GM18870 (cell line): ENCODE measurements at regions not wholly inside any gene's neighbourhood (a gene's known extent, or its start where the extent isn't known, plus 50 kb on each side); places are given as distances from the start of the nearest gene placed in this dataset.

Source experiments
- ATAC-seq: cut with Tn5 transposase; IDR thresholded peaks from one replicate; pipeline ENCODE4 v1.9.1; 2021; ENCODE audit warnings: moderate library complexity; ENCODE audit not compliant: unreplicated experiment

GRCh38 chr17:71402661-71403141 lies 718.1 kb upstream of the SOX9 start:
- no peak for ATAC-seq

- no peak for ATAC-seq
Measured at GRCh38 chr17:71405101-71405500, 715.7 kb upstream of the SOX9 start.

- ATAC-seq = no peak
Measured at GRCh38 chr17:71407981-71408380, 712.8 kb upstream of the SOX9 start.

- ATAC-seq = no peak
Measured at GRCh38 chr17:71409137-71409536, 711.7 kb upstream of the SOX9 start.

DNA sequence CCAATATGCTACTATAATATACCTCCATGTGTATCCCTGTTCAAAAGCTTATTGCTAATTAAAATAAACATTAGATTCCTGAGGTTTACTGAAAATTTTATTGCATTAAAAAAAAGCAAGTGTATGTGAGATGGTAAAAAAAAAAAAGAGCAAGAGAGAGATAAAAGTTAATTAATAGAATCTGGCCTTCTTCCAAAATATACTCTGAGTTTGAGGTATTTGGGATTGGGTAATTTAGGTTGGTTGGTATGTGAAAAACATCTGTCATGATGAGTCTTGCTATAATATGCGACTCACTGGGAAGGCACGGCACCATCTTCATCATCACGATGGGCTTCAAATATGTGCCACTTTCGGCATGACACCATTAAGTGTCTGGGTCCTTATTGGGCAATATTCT lies 711.1 kb upstream of the SOX9 start:
- ATAC-seq = no peak

DNA sequence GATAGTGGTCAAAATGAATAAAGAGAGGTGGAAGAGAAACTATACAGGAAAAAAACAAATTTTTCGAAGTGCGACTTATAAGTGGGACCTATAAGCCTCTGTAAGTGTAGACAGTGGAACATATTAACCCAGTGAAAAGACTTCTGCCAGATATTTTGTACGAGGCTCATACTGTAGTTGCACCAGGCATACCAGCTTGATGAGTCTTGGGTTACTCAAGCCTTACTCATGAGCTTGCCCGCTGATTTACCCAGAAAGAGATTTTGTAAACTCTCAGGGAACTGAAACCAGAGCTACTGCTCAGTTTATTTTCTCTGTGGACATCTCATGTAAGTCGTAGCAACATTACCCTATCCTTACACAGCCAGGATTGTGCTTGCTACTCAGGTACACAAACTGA lies 708.0 kb upstream of the SOX9 start:
- no peak for ATAC-seq

- ATAC-seq = no peak
Measured at GRCh38 chr17:71413935-71414334, 706.9 kb upstream of the SOX9 start.

- no peak for ATAC-seq
Measured at GRCh38 chr17:71417142-71417541, 703.7 kb upstream of the SOX9 start.

DNA sequence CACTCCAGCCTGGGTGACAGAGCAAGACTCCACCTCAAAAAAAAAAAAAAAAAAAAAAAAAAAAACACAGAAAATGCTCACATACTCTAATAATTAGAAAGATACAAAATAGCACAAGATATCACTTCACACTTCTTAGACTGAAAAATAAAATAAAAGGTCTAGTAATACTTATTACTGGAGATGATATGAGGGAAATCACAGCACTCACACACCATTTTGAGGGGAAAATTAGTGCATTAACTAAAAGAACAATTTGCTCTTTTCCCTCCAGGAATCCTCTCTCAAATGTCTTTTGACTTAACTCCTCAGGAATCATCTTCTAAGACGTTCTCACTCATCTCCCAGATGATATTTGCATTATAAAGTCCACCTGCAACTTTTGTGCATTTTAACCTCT lies 697.9 kb upstream of the SOX9 start:
- no peak for ATAC-seq

GRCh38 chr17:71423871-71424546 lies 696.8 kb upstream of the SOX9 start:
- no peak for ATAC-seq

DNA sequence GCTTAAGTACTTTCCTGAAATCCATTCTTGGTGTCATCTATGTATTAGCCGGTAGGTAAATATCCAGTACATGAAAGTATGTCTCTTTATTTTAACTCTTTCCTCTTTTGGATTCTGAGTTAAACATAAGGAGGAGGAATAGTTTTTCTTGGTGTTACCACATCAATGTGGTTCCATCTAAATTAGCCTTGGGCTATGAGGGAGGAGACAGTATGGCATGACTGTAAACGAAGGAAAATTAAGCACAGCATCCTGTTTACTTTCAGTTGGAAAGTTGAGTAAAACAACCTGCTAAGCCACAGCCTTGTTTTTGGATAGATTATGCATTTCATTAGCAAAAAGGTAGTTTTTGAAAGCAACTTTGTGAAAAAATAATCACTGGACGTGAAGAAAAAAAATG lies 693.0 kb upstream of the SOX9 start:
- ATAC-seq = no peak

DNA sequence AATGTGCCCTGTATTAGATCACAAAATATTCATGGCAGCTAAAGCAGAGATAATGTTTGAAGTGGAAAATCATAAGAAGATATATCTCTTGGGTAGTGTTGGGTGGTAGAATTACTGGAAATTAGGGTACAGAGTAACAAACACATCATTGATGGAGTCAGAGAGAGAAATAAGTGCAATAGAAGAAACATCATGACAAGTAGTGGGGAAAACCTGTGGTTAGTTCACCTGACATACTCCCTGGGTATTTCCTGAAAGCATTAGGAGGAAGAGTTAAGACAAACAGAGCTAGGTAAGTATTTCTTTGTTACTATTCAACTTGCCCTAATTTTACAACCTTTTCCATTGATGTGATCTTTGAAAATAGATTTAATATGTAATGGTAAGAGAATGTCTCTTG lies 691.9 kb upstream of the SOX9 start:
- no peak for ATAC-seq

GRCh38 chr17:71430281-71430680 lies 690.5 kb upstream of the SOX9 start:
- ATAC-seq = no peak

DNA sequence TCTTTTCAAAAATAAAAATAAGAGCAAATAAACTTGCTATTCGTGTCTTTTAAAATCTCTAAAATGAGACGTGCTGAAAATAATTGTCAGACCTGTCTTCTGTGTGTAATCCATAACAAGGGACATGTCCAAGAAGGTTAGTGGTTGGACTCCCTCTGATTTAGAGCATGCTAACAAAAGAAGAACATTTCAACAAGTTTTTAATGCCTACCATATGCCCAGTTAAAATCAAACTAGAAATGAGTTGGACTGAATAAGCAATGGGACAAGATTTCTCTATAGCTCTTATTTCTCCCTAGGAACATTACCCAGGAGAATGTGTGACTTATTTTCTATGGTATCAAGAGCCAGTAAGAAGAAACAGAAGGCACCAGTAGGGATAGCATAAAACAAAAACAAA lies 689.7 kb upstream of the SOX9 start:
- no peak for ATAC-seq

DNA sequence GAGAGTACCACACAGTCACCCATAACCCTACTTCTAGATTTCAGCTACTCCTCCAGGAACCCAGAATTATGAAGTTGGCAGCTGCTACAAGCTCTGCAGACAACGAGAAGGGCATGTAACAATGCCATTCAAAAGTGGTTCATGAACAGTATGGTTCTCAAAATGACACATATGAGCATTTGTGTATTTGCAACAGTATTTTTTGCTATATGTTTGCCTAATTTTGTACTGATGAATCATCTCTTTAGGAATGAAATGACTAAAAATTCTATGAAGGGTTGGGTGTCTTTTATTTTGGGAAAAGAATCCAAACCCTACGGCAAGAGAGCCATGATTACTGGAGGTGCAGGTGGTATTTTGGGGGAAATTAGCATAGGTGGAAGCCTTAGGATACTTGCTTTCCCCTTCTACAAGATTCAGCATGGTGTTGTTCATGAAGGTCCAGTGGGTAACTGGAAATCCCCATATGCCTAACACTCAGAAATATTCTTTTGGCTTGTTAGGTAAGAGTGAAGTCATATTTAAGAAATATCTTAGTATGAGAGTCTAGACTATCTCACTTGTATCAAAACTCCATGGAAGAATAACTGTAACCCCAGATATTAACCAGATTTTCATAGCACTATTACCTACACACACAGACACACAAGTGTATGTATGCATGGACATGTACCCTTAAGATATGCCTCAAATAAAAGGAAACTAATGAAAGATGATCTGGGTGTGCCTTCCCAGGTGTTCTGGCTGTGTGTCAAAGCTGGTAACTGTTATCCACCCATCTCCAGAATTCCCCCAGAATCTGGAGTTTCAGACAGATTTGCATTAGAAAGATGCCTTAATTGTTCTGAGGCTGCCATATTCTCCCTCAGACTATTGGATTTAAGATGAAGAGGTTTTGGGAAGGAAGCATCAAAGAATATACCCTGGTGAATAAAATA lies 688.2 kb upstream of the SOX9 start:
- no peak for ATAC-seq

- ATAC-seq = no peak
Measured at GRCh38 chr17:71434716-71435115, 686.1 kb upstream of the SOX9 start.

GRCh38 chr17:71436479-71436878 lies 684.3 kb upstream of the SOX9 start:
- no peak for ATAC-seq

DNA sequence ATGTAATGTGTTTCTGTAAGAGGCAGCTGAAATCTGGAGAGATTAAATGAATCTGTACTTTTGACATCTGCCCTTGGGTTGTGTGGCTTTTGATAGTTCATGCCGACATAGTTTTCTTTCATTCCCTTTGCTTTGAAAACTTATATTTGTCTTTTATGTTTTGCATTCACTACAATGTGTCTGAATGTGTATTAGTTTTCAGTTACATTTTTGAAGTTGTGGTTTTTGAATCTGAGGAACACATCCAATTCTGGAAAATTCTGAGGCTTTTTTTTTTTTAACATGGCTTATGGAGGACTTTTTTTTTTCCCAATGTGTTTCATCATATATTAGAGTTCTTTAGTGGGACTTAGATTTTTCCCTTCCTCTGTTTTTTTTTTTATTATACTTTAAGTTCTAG lies 683.7 kb upstream of the SOX9 start:
- ATAC-seq = no peak

- no peak for ATAC-seq
Measured at GRCh38 chr17:71438631-71439146, 682.1 kb upstream of the SOX9 start.

DNA sequence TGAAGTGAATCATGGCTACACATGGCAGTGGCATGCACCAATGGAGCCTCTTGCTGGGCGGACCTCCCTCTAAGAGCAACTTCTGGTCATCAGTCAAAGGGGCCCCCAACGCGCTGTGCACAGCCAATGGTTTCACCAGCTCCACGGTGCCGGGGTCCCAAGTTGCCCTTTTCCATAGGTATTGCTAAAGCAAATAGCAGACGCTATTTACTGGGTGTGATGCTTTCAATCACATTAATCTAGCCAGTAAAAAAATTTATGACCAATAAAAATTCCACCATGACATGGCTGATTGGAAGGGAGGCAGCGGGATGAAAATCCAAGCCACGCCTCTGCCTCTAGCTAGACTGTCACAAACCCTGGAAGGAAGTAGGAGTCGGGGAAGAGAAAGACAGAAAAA lies 680.3 kb upstream of the SOX9 start:
- no peak for ATAC-seq

GRCh38 chr17:71441098-71441497 lies 679.7 kb upstream of the SOX9 start:
- no peak for ATAC-seq

- no peak for ATAC-seq
Measured at GRCh38 chr17:71444078-71444477, 676.7 kb upstream of the SOX9 start.
